Liver (tissue), 8 donors: ENCODE measurements at regions not wholly inside any gene's neighbourhood (a gene's known extent, or its start where the extent isn't known, plus 50 kb on each side); places are given as distances from the start of the nearest gene placed in this dataset.

ENCODE experiments used
- DNase-seq: peaks from one replicate; pipeline ENCODE4 v3.0.0-alpha.2; 2017; ENCODE audit warnings: low spot score
- H3K27ac ChIP-seq, 2 donors: one replicate each; pipeline ENCODE4 v1.7.0; 2013; ENCODE audit warnings: inconsistent platforms in 2 of 2, low read length in 2 of 2, control low read depth in 1 of 2, low read depth in 1 of 2, mild to moderate bottlenecking in 1 of 2
- H3K27me3 ChIP-seq, 4 donors: one replicate each; pipeline versions ENCODE4 v1.6.1 to v1.7.0; 2013; ENCODE audit warnings: low read length in 3 of 4, inconsistent platforms in 1 of 4, mild to moderate bottlenecking in 1 of 4, moderate library complexity in 1 of 4; ENCODE audit not compliant: control insufficient read depth in 4 of 4, insufficient read depth in 4 of 4
- H3K36me3 ChIP-seq, 4 donors: one replicate each; pipeline versions ENCODE4 v1.6.1 to v1.7.0; 2013; ENCODE audit warnings: low read length in 3 of 4, mild to moderate bottlenecking in 3 of 4, low read depth in 1 of 4, moderate library complexity in 1 of 4; ENCODE audit not compliant: control insufficient read depth in 4 of 4, insufficient read depth in 3 of 4
- H3K4me1 ChIP-seq, 4 donors: one replicate each; pipeline versions ENCODE4 v1.6.1 to v1.7.0; 2013; ENCODE audit warnings: low read length in 3 of 4, mild to moderate bottlenecking in 3 of 4, moderate library complexity in 1 of 4; ENCODE audit not compliant: control insufficient read depth in 4 of 4, insufficient read depth in 4 of 4
- H3K4me3 ChIP-seq, 3 donors: one replicate each; pipeline versions ENCODE4 v1.6.1 to v1.7.0; 2013; ENCODE audit warnings: low read length in 3 of 3, control low read depth in 1 of 3, low read depth in 1 of 3, mild to moderate bottlenecking in 1 of 3
- H3K9ac ChIP-seq, 2 donors: one replicate each; pipeline ENCODE4 v1.7.0; 2013; ENCODE audit warnings: low read length in 2 of 2, mild to moderate bottlenecking in 2 of 2, moderate library complexity in 2 of 2, control low read depth in 1 of 2, low read depth in 1 of 2
- H3K9me3 ChIP-seq, 4 donors: one replicate each; pipeline versions ENCODE4 v1.6.1 to v1.7.0; 2013; ENCODE audit warnings: low read length in 3 of 4; ENCODE audit not compliant: control insufficient read depth in 4 of 4
- HNF4A ChIP-seq, 2 donors: conservative IDR thresholded peaks; 2 replicates each; pipeline ENCODE4 v1.6.1; 2016; ENCODE audit warnings: antibody characterized with exemption in 2 of 2, mild to moderate bottlenecking in 2 of 2
- HNF4G ChIP-seq: IDR thresholded peaks from 2 replicates; pipeline ENCODE4 v1.6.1; 2016; ENCODE audit warnings: antibody characterized with exemption
- JUND ChIP-seq, 2 donors: IDR thresholded peaks; 2 replicates each; pipeline ENCODE4 v1.6.1; 2016; ENCODE audit warnings: antibody characterized with exemption in 2 of 2
- RAD21 ChIP-seq, 2 donors: IDR thresholded peaks; 2 replicates each; pipeline ENCODE4 v1.6.1; 2016; ENCODE audit warnings: antibody characterized with exemption in 2 of 2, mild to moderate bottlenecking in 2 of 2
- SP1 ChIP-seq: IDR thresholded peaks from 2 replicates; pipeline ENCODE4 v1.6.1; 2018; ENCODE audit warnings: antibody characterized with exemption, mild to moderate bottlenecking
- TAF1 ChIP-seq: conservative IDR thresholded peaks from 2 replicates; pipeline ENCODE4 v1.6.1; 2016; ENCODE audit warnings: antibody characterized with exemption, mild to moderate bottlenecking
- YY1 ChIP-seq: IDR thresholded peaks from 2 replicates; pipeline ENCODE4 v1.6.1; 2016; ENCODE audit warnings: antibody characterized with exemption, mild to moderate bottlenecking
- WGBS: extraction: QIAGEN DNeasy Blood & Tissue Kit; methylation state at CpG from one replicate; pipeline ENCODE4 v1.1.7; 2013; 5-methylcytosine and 5-hydroxymethylcytosine counted together
- TF ChIP-seq, protein P1 (sequence below): IDR thresholded peaks from 2 replicates; pipeline ENCODE4 v1.6.1; 2016; ENCODE audit warnings: antibody characterized with exemption, mild to moderate bottlenecking
- TF ChIP-seq, protein P2 (sequence below): fragments of 150-350 bp; IDR thresholded peaks from 2 replicates; pipeline ENCODE4 v1.5.1; 2017; ENCODE audit warnings: improper control_type of control experiment, low read depth, low read length; ENCODE audit not compliant: missing input control
- TF ChIP-seq, protein P3 (sequence below): IDR thresholded peaks from 2 replicates; pipeline ENCODE4 v1.6.1; 2016; ENCODE audit warnings: antibody characterized with exemption
- donor health status: healthy.
- donor health status: healthy.
- donor health status: healthy.
- donor health status: healthy.
- donor health status: healthy.

DNA sequence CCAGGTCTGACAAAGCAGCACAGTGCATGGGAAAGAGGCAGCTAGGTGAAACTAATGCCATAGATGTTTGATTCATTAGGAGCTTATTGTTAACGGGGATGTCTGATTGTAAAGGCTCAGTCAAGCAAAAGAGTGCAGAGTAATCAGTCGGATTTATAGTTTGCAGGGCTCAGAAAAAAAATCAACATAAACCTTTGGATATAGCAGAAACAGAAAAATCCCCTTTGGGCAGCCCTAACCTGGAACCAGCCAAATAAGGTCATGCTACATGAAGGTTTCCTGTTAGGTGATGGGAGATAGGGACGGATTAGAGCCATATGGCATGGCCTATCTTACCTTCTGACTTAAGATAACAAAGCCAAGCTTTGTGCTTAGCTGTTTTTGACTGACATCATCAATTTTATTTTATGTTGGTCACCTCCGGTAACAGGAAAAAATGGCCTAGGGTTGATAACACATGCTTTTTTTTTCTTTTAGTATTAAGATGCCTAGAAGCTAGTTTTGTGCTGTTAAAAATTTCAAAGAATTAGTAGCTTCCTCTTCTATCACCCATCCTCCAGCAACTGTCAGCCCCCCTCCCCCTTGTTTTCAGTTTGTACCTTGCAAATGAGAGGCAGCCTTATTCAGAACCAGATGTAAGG, 60.7 kb upstream of the ZEB2 start:
- TF ChIP-seq, protein P1, sequence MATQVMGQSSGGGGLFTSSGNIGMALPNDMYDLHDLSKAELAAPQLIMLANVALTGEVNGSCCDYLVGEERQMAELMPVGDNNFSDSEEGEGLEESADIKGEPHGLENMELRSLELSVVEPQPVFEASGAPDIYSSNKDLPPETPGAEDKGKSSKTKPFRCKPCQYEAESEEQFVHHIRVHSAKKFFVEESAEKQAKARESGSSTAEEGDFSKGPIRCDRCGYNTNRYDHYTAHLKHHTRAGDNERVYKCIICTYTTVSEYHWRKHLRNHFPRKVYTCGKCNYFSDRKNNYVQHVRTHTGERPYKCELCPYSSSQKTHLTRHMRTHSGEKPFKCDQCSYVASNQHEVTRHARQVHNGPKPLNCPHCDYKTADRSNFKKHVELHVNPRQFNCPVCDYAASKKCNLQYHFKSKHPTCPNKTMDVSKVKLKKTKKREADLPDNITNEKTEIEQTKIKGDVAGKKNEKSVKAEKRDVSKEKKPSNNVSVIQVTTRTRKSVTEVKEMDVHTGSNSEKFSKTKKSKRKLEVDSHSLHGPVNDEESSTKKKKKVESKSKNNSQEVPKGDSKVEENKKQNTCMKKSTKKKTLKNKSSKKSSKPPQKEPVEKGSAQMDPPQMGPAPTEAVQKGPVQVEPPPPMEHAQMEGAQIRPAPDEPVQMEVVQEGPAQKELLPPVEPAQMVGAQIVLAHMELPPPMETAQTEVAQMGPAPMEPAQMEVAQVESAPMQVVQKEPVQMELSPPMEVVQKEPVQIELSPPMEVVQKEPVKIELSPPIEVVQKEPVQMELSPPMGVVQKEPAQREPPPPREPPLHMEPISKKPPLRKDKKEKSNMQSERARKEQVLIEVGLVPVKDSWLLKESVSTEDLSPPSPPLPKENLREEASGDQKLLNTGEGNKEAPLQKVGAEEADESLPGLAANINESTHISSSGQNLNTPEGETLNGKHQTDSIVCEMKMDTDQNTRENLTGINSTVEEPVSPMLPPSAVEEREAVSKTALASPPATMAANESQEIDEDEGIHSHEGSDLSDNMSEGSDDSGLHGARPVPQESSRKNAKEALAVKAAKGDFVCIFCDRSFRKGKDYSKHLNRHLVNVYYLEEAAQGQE: no peak
- no peak for TF ChIP-seq HNF4G
- TF ChIP-seq, protein P2, sequence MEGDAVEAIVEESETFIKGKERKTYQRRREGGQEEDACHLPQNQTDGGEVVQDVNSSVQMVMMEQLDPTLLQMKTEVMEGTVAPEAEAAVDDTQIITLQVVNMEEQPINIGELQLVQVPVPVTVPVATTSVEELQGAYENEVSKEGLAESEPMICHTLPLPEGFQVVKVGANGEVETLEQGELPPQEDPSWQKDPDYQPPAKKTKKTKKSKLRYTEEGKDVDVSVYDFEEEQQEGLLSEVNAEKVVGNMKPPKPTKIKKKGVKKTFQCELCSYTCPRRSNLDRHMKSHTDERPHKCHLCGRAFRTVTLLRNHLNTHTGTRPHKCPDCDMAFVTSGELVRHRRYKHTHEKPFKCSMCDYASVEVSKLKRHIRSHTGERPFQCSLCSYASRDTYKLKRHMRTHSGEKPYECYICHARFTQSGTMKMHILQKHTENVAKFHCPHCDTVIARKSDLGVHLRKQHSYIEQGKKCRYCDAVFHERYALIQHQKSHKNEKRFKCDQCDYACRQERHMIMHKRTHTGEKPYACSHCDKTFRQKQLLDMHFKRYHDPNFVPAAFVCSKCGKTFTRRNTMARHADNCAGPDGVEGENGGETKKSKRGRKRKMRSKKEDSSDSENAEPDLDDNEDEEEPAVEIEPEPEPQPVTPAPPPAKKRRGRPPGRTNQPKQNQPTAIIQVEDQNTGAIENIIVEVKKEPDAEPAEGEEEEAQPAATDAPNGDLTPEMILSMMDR: no peak
- no peak for TF ChIP-seq HNF4A (conservative IDR thresholded peaks at IDR 0.05)
- TF ChIP-seq, protein P3, sequence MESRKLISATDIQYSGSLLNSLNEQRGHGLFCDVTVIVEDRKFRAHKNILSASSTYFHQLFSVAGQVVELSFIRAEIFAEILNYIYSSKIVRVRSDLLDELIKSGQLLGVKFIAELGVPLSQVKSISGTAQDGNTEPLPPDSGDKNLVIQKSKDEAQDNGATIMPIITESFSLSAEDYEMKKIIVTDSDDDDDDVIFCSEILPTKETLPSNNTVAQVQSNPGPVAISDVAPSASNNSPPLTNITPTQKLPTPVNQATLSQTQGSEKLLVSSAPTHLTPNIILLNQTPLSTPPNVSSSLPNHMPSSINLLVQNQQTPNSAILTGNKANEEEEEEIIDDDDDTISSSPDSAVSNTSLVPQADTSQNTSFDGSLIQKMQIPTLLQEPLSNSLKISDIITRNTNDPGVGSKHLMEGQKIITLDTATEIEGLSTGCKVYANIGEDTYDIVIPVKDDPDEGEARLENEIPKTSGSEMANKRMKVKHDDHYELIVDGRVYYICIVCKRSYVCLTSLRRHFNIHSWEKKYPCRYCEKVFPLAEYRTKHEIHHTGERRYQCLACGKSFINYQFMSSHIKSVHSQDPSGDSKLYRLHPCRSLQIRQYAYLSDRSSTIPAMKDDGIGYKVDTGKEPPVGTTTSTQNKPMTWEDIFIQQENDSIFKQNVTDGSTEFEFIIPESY: no peak
- no peak for TF ChIP-seq JUND (IDR thresholded peaks at IDR 0.05)
- TF ChIP-seq YY1: no peak
- Histone ChIP-seq H3K9me3 (no peaks in the 10 kb centered on the region), H3K4me3 (no peak overlapping the region), H3K27me3 (no peaks in the 10 kb centered on the region), H3K36me3 (no peaks in the 10 kb centered on the region), H3K9ac (no peak overlapping the region), H3K27ac (no peak overlapping the region), H3K4me1 (no peaks in the 10 kb centered on the region)
- 61% methylated on average over 4 of the region's 4 CpGs for WGBS
- DNase-seq: no peak

DNA sequence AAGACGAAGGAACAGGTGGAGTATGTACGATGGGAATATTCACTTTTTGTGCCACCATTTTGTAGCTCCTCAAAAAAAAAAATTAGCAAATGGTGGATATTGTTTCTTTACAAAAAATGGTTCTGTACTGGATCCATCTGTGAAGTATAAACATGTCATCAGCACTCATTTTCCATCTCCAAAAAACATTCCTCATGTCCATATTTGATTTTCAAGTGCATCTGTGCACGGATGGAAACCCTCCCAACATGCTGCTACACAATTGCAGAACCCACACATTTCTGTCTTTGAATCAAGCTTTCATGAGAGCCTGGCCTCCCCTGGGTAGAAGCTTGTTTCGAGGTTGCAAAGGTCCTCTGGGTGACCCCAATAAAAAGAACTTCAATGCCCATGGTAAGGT, 59.6 kb upstream of the ZEB2 start:
- 84% methylated on average over 4 of the region's 4 CpGs for WGBS
- Histone ChIP-seq H3K9me3 (no peaks in the 10 kb centered on the region), H3K4me1 (no peaks in the 10 kb centered on the region), H3K27me3 (no peaks in the 10 kb centered on the region), H3K4me3 (no peak overlapping the region), H3K36me3 (no peaks in the 10 kb centered on the region), H3K9ac (no peak overlapping the region), H3K27ac (no peak overlapping the region)
- TF ChIP-seq RAD21 (IDR thresholded peaks at IDR 0.05): no peak
- TF ChIP-seq TAF1: no peak
- TF ChIP-seq, protein P1: no peak
- TF ChIP-seq, protein P2: no peak
- TF ChIP-seq SP1: no peak
- no peak for DNase-seq
